ENCODE measurements at regions not wholly inside any gene's neighbourhood (a gene's known extent, or its start where the extent isn't known, plus 50 kb on each side); places are given as distances from the start of the nearest gene placed in this dataset.
"Not testable (repeated sequence)": the region's sequence is repeated elsewhere in the genome, so short reads cannot be mapped to it uniquely, and the experiment has no call there.

DNA sequence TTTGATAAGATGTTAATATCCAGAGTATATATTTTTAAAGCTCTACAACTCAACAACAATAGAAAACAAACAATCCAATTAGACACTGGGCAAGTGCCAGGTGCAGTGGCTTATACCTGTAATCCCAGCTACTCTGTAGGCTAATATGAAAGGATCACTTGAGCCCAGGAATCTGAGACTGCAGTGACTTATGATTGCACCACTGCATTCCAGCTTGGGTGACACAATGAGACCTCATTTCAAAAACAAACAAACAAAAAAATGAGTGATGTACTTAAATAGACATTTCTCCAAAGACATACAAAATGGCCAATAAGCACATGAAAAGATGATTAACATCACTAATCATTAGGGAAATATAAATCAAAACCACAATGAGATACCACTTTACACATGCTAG is 356.8 kb upstream of the PCDH10 start:
- CTCF ChIA-PET = no interaction called here
- Mint-ChIP-seq H3K9me3 (peaks cover 5 to 11% (median 7%) of the 10 kb centered on the region in 3 donors), H3K36me3 (no peaks in the 10 kb centered on the region), H3K27me3 (no peaks in the 10 kb centered on the region), H3K4me1 (no peaks in the 10 kb centered on the region), H3K4me3 (no peak overlapping the region), H3K27ac (no peak overlapping the region)
- DNase-seq (no peak), ATAC-seq (replicated peaks in 1 of 4) (no peak)
- POLR2A ChIA-PET = interaction anchor here (0.6 to 1.0 kb wide), 2 partner anchors 11 to 47 kb away, joined by 3 to 5 read pairs; no protein-coding TSS in a partner anchor
- no peak overlapping the region for H3K27ac ChIP-seq (ENCODE audit: low read length)
- no peaks in the 10 kb centered on the region for H3K36me3 ChIP-seq (ENCODE audit: control insufficient read depth in 2 of 2, extremely low read depth in 1 of 2, insufficient read depth in 1 of 2, low read length in 1 of 2)
- H3K4me3 ChIP-seq (ENCODE audit: control insufficient read depth in 1 of 2, extremely low read depth in 1 of 2, low read length in 1 of 2) = no peak overlapping the region
- H3K27me3 ChIP-seq (replicated peaks in 1 of 2; ENCODE audit: control insufficient read depth in 2 of 2, extremely low read depth in 1 of 2, insufficient read depth in 2 of 2, low read length in 1 of 2) = no peaks in the 10 kb centered on the region
- H3K4me1 ChIP-seq (ENCODE audit: control insufficient read depth in 1 of 2, extremely low read depth in 1 of 2, insufficient read depth in 2 of 2, low read length in 2 of 2) = no peaks in the 10 kb centered on the region
- H3K9me3 ChIP-seq = no peaks in the 10 kb centered on the region

DNA sequence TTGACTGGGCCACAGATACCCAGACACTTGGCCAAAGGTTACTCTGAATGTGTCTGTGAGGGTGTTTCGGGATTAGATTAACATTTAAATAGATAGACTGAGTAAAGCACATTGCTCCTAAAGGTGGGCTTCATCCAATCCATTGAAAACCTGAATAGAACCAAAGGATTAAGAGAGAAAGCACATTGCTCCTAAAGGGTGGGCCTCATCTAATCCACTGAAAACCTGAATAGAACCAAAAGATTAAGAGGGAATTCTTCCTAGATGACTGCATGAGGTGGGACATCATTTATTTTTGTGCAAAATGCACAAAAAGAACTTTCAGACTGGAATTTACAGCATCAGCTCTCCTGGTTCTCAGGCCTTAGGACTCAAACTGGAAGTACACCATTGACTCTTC is 351.2 kb upstream of the PCDH10 start:
- no peak overlapping the region for H3K4me3 ChIP-seq (ENCODE audit: control insufficient read depth in 1 of 2, extremely low read depth in 1 of 2, low read length in 1 of 2)
- WGBS (ENCODE audit: insufficient coverage) = no CpG with 5 or more reads among the region's 1 CpG
- ChIA-PET POLR2A (no interaction called here), CTCF (no interaction called here)
- H3K27ac ChIP-seq (ENCODE audit: low read length) = no peak overlapping the region
- peaks cover 3 to 9% (median 9%) of the 10 kb centered on the region in 3 donors for H3K9me3 Mint-ChIP-seq
- no peaks in the 10 kb centered on the region for H3K36me3 ChIP-seq (ENCODE audit: control insufficient read depth in 2 of 2, extremely low read depth in 1 of 2, insufficient read depth in 1 of 2, low read length in 1 of 2)
- H3K9me3 ChIP-seq = no peaks in the 10 kb centered on the region
- H3K4me1 Mint-ChIP-seq = no peaks in the 10 kb centered on the region
- H3K36me3 Mint-ChIP-seq = no peaks in the 10 kb centered on the region
- H3K27me3 ChIP-seq (replicated peaks in 1 of 2; ENCODE audit: control insufficient read depth in 2 of 2, extremely low read depth in 1 of 2, insufficient read depth in 2 of 2, low read length in 1 of 2) = no peaks in the 10 kb centered on the region
- no peak overlapping the region for H3K4me3 Mint-ChIP-seq
- H3K27ac Mint-ChIP-seq = no peak overlapping the region
- no peaks in the 10 kb centered on the region for H3K4me1 ChIP-seq (ENCODE audit: control insufficient read depth in 1 of 2, extremely low read depth in 1 of 2, insufficient read depth in 2 of 2, low read length in 2 of 2)
- DNase-seq (no peak), ATAC-seq (replicated peaks in 1 of 4) (no peak)
- H3K27me3 Mint-ChIP-seq = no peaks in the 10 kb centered on the region

DNA sequence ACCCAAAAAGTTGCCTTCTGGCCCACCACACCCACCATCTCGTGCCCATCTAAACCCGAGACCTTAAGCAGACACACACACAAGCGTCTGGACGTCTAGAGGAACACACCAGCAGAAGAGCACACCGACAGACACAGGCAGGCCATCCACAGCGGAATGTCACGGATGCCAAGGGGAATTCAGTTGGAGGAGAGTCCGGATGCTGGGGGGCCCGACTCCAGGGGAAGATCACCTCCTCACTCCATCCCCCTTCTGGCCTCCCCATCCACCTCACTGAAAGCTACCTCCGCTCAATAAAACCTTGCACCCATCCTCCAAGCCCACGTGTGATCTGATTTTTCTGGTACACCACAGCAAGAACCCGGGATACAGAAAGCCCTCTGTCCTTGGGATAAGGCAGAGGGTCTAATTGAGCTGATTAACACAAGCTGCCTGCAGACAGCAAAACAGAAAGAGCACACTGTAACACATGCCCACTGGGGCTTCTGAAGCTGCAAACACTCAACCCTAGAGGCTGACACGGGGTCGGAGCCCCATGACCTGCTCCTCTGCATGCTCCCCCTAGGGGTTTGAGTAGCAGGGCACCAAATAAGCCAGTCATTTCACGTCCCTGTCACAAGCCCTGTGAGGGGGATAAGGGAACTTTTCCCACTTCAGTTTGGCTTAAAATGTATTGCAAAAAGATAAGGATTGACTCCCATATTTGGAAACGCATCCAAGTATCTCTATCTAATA is 339.6 kb upstream of the PCDH10 start:
- Mint-ChIP-seq H3K36me3 (no peaks in the 10 kb centered on the region), H3K4me1 (no peaks in the 10 kb centered on the region), H3K4me3 (no peak overlapping the region), H3K9me3 (peaks cover 4 to 19% (median 7%) of the 10 kb centered on the region in 3 donors), H3K27me3 (no peaks in the 10 kb centered on the region), H3K27ac (no peak overlapping the region)
- Histone ChIP-seq H3K27ac (ENCODE audit: low read length) (no peak overlapping the region), H3K9me3 (no peaks in the 10 kb centered on the region), H3K27me3 (replicated peaks in 1 of 2; ENCODE audit: control insufficient read depth in 2 of 2, extremely low read depth in 1 of 2, insufficient read depth in 2 of 2, low read length in 1 of 2) (no peaks in the 10 kb centered on the region), H3K4me1 (ENCODE audit: control insufficient read depth in 1 of 2, extremely low read depth in 1 of 2, insufficient read depth in 2 of 2, low read length in 2 of 2) (no peaks in the 10 kb centered on the region), H3K36me3 (ENCODE audit: control insufficient read depth in 2 of 2, extremely low read depth in 1 of 2, insufficient read depth in 1 of 2, low read length in 1 of 2) (no peaks in the 10 kb centered on the region), H3K4me3 (ENCODE audit: control insufficient read depth in 1 of 2, extremely low read depth in 1 of 2, low read length in 1 of 2) (no peak overlapping the region)
- 53% methylated on average over 2 of the region's 16 CpGs for WGBS (ENCODE audit: insufficient coverage)
- POLR2A ChIA-PET = no interaction called here
- DNase-seq = no peak
- ATAC-seq (replicated peaks in 1 of 4) = no peak
- CTCF ChIA-PET = no interaction called here

DNA sequence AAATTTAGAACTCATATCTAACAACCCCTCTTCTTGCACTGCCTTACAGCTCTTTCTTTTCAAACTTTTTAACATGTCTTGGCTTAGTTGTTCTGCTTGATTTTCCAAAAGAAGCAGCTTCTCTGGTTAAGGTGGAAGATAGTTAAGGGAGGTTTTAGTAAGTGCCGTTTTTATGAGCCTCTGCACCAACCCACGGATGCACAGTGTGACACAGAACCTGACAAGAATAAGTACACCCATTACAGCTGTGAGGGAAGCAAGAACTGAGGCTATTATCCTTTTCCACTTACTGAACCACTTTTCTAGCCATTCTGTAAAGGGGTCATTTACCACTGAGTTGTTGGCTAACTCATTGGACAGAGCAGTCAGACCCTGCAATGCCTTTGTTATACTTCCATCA is 336.0 kb upstream of the PCDH10 start:
- POLR2A ChIA-PET; H3K27me3 ChIP-seq (replicated peaks in 1 of 2; ENCODE audit: control insufficient read depth in 2 of 2, extremely low read depth in 1 of 2, insufficient read depth in 2 of 2, low read length in 1 of 2); H3K4me1 Mint-ChIP-seq; H3K27ac ChIP-seq (ENCODE audit: low read length); H3K36me3 Mint-ChIP-seq; ATAC-seq (replicated peaks in 1 of 4); H3K4me1 ChIP-seq (ENCODE audit: control insufficient read depth in 1 of 2, extremely low read depth in 1 of 2, insufficient read depth in 2 of 2, low read length in 2 of 2); H3K27me3 Mint-ChIP-seq; CTCF ChIA-PET; H3K36me3 ChIP-seq (ENCODE audit: control insufficient read depth in 2 of 2, extremely low read depth in 1 of 2, insufficient read depth in 1 of 2, low read length in 1 of 2); H3K4me3 Mint-ChIP-seq; H3K9me3 ChIP-seq; H3K4me3 ChIP-seq (ENCODE audit: control insufficient read depth in 1 of 2, extremely low read depth in 1 of 2, low read length in 1 of 2); DNase-seq; H3K27ac Mint-ChIP-seq: not testable (repeated sequence)
- WGBS (ENCODE audit: insufficient coverage) = no CpG with 5 or more reads among the region's 2 CpGs
- H3K9me3 Mint-ChIP-seq = peaks cover 4 to 21% (median 8%) of the 10 kb centered on the region in 3 donors

DNA sequence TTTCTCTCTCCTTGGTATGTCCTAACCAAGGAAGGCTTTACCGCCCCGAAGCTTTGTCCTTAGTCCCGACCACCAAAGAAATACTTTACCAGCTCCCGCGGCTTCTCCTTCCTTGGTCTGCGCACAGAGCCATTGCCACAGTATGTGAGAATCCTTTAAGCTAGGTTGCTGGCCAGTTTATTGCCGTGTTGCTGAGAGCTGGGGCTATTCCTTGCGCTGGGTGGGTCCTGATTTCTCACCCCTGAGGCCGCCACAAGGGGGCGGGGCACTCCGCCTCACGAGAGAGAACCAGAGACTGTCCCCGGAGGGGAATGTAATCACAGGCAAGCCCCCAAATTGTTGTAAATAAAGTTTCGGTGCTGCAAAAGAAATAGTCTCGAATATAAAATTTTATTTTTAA is 331.0 kb upstream of the PCDH10 start:
- ChIA-PET POLR2A (no interaction called here), CTCF (no interaction called here)
- Histone ChIP-seq H3K4me1 (ENCODE audit: control insufficient read depth in 1 of 2, extremely low read depth in 1 of 2, insufficient read depth in 2 of 2, low read length in 2 of 2) (no peaks in the 10 kb centered on the region), H3K27ac (ENCODE audit: low read length) (no peak overlapping the region), H3K4me3 (ENCODE audit: control insufficient read depth in 1 of 2, extremely low read depth in 1 of 2, low read length in 1 of 2) (no peak overlapping the region), H3K9me3 (no peaks in the 10 kb centered on the region), H3K36me3 (ENCODE audit: control insufficient read depth in 2 of 2, extremely low read depth in 1 of 2, insufficient read depth in 1 of 2, low read length in 1 of 2) (no peaks in the 10 kb centered on the region), H3K27me3 (replicated peaks in 1 of 2; ENCODE audit: control insufficient read depth in 2 of 2, extremely low read depth in 1 of 2, insufficient read depth in 2 of 2, low read length in 1 of 2) (no peaks in the 10 kb centered on the region)
- H3K27ac Mint-ChIP-seq = no peak overlapping the region
- no peaks in the 10 kb centered on the region for H3K4me1 Mint-ChIP-seq
- peaks cover 0 to 28% (median 8%) of the 10 kb centered on the region in 3 donors for H3K9me3 Mint-ChIP-seq
- WGBS (ENCODE audit: insufficient coverage) = 91% methylated on average over 6 of the region's 15 CpGs
- H3K36me3 Mint-ChIP-seq = no peaks in the 10 kb centered on the region
- no peaks in the 10 kb centered on the region for H3K27me3 Mint-ChIP-seq
- ATAC-seq (replicated peaks in 1 of 4) (no peak), DNase-seq (no peak)
- no peak overlapping the region for H3K4me3 Mint-ChIP-seq

DNA sequence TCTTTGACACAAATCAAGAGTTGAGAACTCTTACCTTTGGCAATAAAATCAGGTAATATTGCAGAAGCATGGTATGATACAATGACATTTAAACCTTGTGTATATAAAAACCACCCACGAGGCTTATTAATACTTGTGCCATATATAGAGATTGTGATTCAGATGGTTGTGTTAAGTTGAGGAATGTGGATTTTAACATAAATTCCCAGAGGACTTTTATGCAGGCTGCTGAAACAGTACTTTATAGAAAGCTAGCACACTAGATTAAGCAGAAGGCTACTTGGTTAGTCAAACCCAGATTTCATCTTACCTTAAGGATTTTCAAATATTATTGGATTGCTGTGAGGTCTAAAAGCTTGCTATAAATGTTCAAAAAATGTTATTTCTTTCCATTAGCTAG is 325.7 kb upstream of the PCDH10 start:
- Mint-ChIP-seq H3K4me1 (no peaks in the 10 kb centered on the region), H3K36me3 (no peaks in the 10 kb centered on the region), H3K9me3 (peaks cover 0 to 27% (median 4%) of the 10 kb centered on the region in 3 donors), H3K27ac (no peak overlapping the region), H3K27me3 (no peaks in the 10 kb centered on the region), H3K4me3 (no peak overlapping the region)
- no peak overlapping the region for H3K27ac ChIP-seq (ENCODE audit: low read length)
- no CpG with 5 or more reads among the region's 1 CpG for WGBS (ENCODE audit: insufficient coverage)
- DNase-seq (no peak), ATAC-seq (replicated peaks in 1 of 4) (no peak)
- H3K36me3 ChIP-seq (ENCODE audit: control insufficient read depth in 2 of 2, extremely low read depth in 1 of 2, insufficient read depth in 1 of 2, low read length in 1 of 2) = no peaks in the 10 kb centered on the region
- no peaks in the 10 kb centered on the region for H3K9me3 ChIP-seq
- POLR2A ChIA-PET = no interaction called here
- H3K27me3 ChIP-seq (replicated peaks in 1 of 2; ENCODE audit: control insufficient read depth in 2 of 2, extremely low read depth in 1 of 2, insufficient read depth in 2 of 2, low read length in 1 of 2) = no peaks in the 10 kb centered on the region
- H3K4me1 ChIP-seq (ENCODE audit: control insufficient read depth in 1 of 2, extremely low read depth in 1 of 2, insufficient read depth in 2 of 2, low read length in 2 of 2) = no peaks in the 10 kb centered on the region
- H3K4me3 ChIP-seq (ENCODE audit: control insufficient read depth in 1 of 2, extremely low read depth in 1 of 2, low read length in 1 of 2) = no peak overlapping the region
- CTCF ChIA-PET = no interaction called here

DNA sequence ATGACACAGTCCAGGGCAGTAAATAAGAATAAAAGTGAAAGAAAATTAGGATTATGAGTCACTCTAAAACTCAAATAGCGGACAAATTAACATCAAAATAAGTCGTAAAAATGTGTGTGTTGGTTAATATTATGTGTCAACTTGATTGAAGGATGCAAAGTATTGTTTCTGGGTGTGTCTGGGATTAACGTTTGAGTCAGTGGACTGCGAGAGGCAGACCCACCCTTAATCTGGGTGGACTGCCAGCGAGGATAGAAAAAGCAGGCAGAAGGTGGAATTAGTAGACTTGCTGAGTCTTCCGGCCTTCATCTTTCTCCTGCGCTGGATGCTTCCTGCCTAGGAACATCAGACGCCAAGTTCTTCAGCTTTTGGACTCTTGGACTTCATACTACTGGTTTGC is 324.3 kb upstream of the PCDH10 start:
- H3K36me3 Mint-ChIP-seq = no peaks in the 10 kb centered on the region
- POLR2A ChIA-PET = no interaction called here
- no peak overlapping the region for H3K4me3 Mint-ChIP-seq
- Histone ChIP-seq H3K36me3 (ENCODE audit: control insufficient read depth in 2 of 2, extremely low read depth in 1 of 2, insufficient read depth in 1 of 2, low read length in 1 of 2) (no peaks in the 10 kb centered on the region), H3K9me3 (no peaks in the 10 kb centered on the region), H3K4me3 (ENCODE audit: control insufficient read depth in 1 of 2, extremely low read depth in 1 of 2, low read length in 1 of 2) (no peak overlapping the region), H3K27ac (ENCODE audit: low read length) (no peak overlapping the region), H3K4me1 (ENCODE audit: control insufficient read depth in 1 of 2, extremely low read depth in 1 of 2, insufficient read depth in 2 of 2, low read length in 2 of 2) (no peaks in the 10 kb centered on the region), H3K27me3 (replicated peaks in 1 of 2; ENCODE audit: control insufficient read depth in 2 of 2, extremely low read depth in 1 of 2, insufficient read depth in 2 of 2, low read length in 1 of 2) (no peaks in the 10 kb centered on the region)
- WGBS (ENCODE audit: insufficient coverage) = 84% methylated on average over 7 of the region's 8 CpGs
- H3K4me1 Mint-ChIP-seq = no peaks in the 10 kb centered on the region
- no peak overlapping the region for H3K27ac Mint-ChIP-seq
- H3K9me3 Mint-ChIP-seq = peaks cover 0 to 30% (median 5%) of the 10 kb centered on the region in 3 donors
- CTCF ChIA-PET = no interaction called here
- ATAC-seq (replicated peaks in 1 of 4) = no peak
- DNase-seq = no peak
- H3K27me3 Mint-ChIP-seq = no peaks in the 10 kb centered on the region

All from T-cell (primary cell).